CD4-positive, alpha-beta T cell treated with Interleukin-1 beta for 1 hour (primary cell): ENCODE measurements at regions not wholly inside any gene's neighbourhood (a gene's known extent, or its start where the extent isn't known, plus 50 kb on each side); places are given as distances from the start of the nearest gene placed in this dataset.
"Not testable (repeated sequence)": the region's sequence is repeated elsewhere in the genome, so short reads cannot be mapped to it uniquely, and the experiment has no call there.

Experiments used
- DNase-seq, 2 donors: peaks; one replicate each; pipeline ENCODE4 v3.0.0-alpha.2; 2020 to 2022

DNA sequence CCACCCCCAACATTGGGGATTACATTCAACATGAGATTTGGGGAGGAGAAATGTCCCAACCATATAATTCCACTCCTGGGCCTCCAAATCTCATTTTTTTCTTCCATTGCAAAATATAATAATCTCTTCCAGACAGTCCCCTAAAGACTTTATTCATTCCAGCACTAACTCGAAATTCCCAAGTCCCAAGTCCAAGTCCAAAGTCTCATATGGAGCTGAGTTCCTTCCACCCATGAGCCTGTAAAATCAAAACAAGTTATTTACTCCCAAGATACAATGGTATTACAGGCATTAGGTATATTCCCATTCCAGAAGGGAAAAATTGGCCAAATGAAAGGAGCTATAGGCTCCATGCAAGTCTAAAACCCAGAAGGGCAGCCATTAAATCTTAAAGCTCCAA lies 56.7 kb downstream of the P2RY1 start:
- DNase-seq: no peak

DNA sequence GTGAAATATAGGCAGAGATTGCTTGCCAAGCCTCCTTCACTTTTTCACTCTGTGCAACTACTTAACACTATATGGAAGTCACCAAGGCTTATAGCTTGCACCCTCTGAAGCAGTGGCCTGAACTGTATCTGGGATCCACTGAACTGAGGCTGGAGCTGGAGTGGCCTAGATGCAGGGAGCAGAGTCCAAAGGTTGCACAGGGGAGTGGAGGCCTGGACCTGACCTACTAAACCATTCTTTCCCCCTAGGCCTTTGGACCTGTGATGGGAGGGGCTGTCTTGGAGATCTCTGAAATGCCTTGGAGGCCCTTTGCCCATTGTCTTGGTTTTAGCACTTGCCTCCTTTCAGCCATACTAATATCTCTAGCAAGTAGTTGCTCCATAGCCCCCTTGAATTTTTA lies 57.5 kb downstream of the P2RY1 start:
- no peak for DNase-seq

- DNase-seq: no peak
These were observed 58.7 kb downstream of the P2RY1 start for GRCh38 chr3:152893647-152894046.

- DNase-seq: no peak
These were observed 64.4 kb downstream of the P2RY1 start for GRCh38 chr3:152899306-152899705.

DNA sequence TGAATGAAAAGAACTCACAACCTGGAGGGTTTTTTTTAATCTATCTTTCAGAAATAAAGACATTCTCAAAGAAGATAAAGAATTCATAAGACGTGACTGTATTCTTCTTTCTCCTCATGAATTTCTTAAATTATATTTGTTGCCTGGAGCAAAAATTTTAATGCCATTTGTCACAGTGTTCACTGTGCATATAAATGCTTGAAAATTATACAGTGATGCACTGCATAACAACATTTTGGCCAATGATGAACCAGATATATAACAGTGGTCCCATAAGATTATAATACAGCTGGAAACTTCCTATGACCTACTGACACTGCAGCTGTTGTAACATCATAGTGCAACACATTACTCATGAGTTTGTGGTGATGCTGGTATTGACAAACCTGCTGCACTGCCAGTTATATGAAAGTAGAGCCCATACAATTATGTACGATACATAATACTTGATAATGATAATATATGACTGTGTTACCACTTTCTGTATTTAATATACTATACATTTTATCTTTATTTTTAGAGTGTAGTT lies 67.3 kb downstream of the P2RY1 start:
- no peak for DNase-seq

GRCh38 chr3:152905631-152906030 lies 70.7 kb downstream of the P2RY1 start:
- no peak for DNase-seq

DNA sequence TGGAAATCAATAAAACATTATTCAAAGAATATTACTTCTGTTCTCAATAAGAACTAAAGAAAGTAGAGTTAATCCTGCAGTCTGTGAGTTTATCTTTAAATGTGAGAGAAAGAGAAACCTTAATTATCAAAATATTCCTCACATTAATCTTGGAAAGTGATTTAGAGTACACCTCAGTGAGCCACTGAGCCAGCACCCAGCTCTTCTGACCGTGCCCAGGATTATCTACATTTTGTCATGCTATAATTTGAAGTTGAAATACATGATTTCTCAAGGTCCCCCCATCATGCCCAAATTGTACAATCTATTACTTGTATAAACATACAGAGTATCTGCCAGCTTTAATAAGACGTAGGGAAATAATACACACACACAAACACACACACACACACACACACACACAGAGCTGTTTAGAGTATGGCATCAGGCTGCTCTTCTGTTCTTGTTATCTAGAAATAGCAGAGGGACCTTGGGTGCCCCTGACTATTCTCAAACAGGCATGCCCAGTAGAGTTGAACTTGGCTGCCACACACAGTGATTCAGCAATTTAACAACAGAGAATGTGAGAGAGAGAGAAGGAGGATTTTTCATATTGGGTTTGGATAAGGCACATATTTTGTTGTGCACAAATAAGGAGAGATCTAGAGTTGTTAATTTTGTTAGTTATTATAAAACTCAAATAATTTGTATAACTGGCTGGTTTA lies 74.4 kb downstream of the P2RY1 start:
- DNase-seq: no peak

- DNase-seq: no peak
These were observed 75.3 kb downstream of the P2RY1 start for GRCh38 chr3:152910211-152910610.

DNA sequence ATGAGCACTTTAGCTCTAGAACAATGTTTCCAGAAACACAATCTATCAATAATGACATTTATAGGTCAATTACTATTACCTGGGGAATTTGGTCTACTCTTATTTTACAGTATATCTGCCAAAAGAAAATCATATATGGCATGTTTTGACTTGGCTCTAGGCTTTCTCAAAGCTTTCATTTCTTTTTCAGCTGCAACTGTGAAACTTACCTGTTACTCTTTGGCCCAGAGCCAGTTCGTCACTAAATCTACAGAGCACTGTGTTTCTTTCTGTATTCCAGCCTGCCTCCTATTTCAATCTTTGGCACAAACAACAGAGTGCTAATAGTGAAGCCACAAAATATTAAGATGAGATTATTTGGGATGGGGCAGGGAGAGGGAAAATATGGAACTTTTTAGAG lies 76.0 kb downstream of the P2RY1 start:
- DNase-seq: no peak

- not testable (repeated sequence) for DNase-seq
These were observed 79.8 kb downstream of the P2RY1 start for GRCh38 chr3:152914743-152915142.

- DNase-seq: no peak
These were observed 80.8 kb downstream of the P2RY1 start for GRCh38 chr3:152915695-152916094.

- DNase-seq: no peak
These were observed 81.9 kb downstream of the P2RY1 start for GRCh38 chr3:152916753-152917279.

DNA sequence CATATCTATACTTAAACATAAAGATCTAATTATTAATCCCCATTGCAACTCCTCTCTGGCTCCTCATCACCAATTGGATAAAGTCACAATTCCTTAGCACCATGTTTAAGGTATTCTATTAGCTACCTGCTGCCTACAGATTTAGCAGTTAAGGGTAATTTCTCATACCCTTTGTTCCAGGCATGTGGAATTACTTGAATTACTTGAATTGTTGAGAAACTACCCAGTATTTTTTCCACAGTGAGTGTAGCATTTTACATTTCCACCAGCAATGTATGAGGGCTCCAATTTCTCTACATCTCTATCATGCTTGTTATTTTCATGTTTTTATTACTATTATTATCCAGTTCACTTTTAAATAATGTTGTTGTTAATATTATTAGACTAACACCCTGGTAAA lies 86.4 kb downstream of the P2RY1 start:
- DNase-seq: no peak

DNA sequence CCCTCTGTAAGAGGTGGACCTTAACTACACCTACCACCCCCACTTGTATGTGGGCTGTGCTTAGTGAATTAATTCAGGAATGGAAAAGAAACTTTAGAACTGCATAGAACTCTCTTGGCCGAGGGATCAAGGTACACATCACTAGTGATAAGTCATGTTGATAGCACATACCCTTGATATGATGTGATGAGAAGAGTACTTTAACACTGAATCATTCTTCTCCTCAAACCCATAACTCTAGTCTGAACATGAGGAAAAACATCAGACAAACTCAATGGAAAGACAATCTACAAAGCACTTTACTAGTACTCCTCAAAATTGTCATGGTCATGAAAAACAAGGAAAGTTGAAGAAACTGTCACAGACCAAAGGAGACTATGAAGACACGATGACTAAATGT lies 87.6 kb downstream of the P2RY1 start:
- DNase-seq: no peak

GRCh38 chr3:152927131-152927530 lies 92.2 kb downstream of the P2RY1 start:
- no peak for DNase-seq

GRCh38 chr3:152930516-152930915 lies 95.6 kb downstream of the P2RY1 start:
- no peak for DNase-seq

- DNase-seq: no peak
These were observed 102.3 kb downstream of the P2RY1 start for GRCh38 chr3:152937234-152937633.

- no peak for DNase-seq
These were observed 104.2 kb downstream of the P2RY1 start for GRCh38 chr3:152938974-152939636.

DNA sequence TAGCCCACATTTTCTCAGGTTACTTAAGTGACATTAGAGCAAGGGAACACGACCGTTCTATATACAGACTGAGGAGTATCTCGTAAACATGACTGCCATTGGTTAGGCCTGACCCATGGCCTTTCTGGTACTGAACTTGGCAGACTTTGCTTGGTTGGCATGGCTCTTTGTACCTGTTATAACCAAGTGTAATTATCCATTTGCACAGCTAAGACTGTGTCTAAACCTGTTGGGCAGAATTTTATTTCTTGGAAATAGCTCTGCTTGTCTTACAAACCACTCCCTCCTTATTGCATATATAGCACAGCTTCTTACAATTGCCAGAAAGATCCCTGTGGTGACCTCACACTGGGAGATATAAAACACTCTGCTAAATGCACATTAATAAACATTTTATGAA lies 106.9 kb downstream of the P2RY1 start:
- DNase-seq: no peak

DNA sequence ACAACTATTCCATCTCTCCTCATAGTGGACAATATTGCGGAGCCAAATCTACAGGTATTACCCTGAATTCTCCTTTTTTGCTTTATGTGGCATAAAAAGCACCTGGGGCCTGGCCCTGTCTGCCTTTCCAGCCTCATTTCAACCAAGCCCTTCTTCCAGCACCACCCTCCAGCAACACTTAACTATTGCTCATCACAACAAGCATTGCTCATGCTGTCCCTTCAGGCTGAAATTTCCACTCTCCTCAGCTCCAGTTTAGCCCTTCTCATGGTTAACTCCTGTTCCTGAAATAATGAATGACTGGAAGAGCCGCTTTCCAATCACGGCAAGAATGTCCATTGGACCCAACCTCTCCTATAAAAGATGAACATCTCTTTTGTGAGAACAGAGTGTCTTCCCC lies 107.4 kb downstream of the P2RY1 start:
- DNase-seq: no peak

DNA sequence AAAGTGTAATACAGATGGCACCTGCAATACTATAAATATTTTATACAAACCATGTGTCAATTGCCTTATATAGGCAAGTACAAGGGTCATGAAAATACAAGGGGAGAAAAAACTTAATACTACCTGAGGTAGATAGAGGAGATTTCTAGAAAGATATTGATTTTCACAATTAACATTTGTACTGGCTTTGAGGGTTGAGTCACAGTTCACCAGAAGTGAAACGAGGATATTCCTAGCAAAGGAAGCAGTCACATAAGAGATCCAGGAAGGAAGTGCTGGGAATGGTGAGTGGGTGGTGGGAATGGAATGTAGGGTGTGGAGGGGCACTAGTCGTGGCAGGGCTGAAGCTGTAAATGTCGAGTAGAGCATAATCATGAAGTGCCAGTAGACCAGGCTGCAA lies 108.7 kb downstream of the P2RY1 start:
- no peak for DNase-seq

DNA sequence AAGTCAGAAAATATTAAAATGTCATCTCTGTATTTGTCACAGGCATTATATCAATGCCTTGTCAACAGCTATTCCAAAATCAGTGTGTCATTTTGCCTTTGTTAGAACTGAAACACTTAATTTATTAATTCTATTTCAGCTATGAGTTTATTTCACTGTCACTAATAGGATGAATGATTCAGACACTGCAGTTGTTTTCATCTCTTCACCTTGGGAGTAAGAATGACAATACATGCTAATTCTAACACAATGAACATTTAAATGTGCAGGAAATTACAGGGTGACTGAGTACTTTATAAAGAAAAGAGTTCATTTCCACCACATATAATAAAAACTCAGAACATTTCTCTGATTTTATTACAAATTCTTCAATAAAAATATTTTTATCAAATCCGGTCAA lies 109.7 kb downstream of the P2RY1 start:
- no peak for DNase-seq

DNA sequence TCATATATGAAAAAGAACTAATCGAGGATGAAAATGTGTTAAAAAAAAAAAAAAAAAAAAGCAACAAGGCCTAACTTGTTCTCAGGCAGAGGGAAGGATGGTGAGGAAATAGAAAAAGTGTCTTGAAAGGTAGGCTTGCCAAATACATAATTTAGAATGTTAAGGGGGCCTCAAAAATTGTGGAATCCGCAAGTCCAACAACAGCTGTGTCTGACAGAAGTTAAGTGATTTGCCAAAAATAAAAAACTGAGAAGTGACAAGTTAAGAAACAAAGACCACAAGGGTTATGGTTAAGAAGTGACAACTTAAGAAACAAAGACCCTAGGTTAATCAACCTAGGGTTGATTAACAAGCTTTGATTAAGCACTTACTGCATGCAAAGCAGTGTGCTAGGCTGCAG lies 110.6 kb downstream of the P2RY1 start:
- no peak for DNase-seq

DNA sequence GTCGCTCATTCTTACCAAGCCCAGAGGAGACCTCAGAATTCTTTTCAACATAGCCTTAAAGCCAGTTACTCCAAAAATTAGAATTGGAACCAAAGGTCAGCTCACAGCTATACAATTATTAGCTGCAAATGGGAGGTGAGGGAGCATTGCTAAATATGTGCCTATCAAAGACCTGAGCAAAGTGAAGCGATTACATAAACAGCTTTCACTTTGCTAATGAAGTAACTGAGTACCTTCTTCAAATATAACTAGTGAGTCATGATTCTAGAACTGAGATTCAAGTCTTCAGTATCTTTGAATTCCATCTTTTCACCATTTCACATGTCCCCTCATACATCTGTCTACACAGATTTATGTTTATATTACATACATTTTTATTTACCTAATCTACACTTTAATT lies 122.6 kb downstream of the P2RY1 start:
- no peak for DNase-seq
